K562 (cell line): ENCODE measurements at regions not wholly inside any gene's neighbourhood (a gene's known extent, or its start where the extent isn't known, plus 50 kb on each side); places are given as distances from the start of the nearest gene placed in this dataset.

Experiments
- ATAC-seq: fragments of 200-7000 bp; cut with Tn5 transposase; 3 replicates; pipeline ENCODE4 v1.9.1; 2020; ENCODE audit warnings: moderate library complexity
- BruUV-seq: library from RNA; stranded (reverse); fragments of 400-500 nt; replicated peaks from 2 replicates; lab custom pipeline; 2021; lab: Mats Ljungman, UMichigan
- CTCF ChIA-PET: fragments of 300-600 bp; formaldehyde crosslinking; extraction: SDS; loops from one replicate; lab custom pipeline; 2021; ENCODE audit warnings: low intra/inter-chr PET ratio; lab: Yijun Ruan, JAX
- POLR2A ChIA-PET: fragments of 300-600, 350-650 bp; sonication (Branson Sonifier 250); formaldehyde crosslinking; extraction: SDS; loops from one replicate; lab custom pipeline; 2021; ENCODE audit warnings: antibody characterized with exemption, inconsistent platforms; lab: Yijun Ruan, JAX
- DNase-seq, 4 experiments: peaks; one replicate each; pipeline versions ENCODE4 v3.0.0 to v3.0.0-alpha.2; 2011 to 2018; ENCODE audit warnings: low spot score in 3 of 4, mixed read lengths in 3 of 4; ENCODE audit errors: extremely low read depth in 1 of 4
- FAIRE-seq: peaks from 2 replicates; lab custom pipeline; 2011; peaks lifted over from hg19 to GRCh38; lab: Jason Lieb, UNC
- H2AFZ ChIP-seq: 2 replicates; pipeline ENCODE4 v1.6.0; 2011; ENCODE audit warnings: low read depth, low read length, control low read depth, inconsistent platforms
- H3K27ac ChIP-seq: fragments of 200-600 bp; 3 replicates; pipeline ENCODE4 v1.8.0; 2011; ENCODE audit warnings: low read depth, mild to moderate bottlenecking, control low read depth, inconsistent platforms, low read length, moderate library complexity, mixed read lengths; ENCODE audit errors: extremely low read depth
- H3K27me3 ChIP-seq, 2 experiments: fragments of 300-600 bp in 1 of 2; 2 replicates in 1 of 2; 3 replicates in 1 of 2; pipeline versions ENCODE4 v1.6.0 to v1.8.0; 2011; ENCODE audit warnings: inconsistent platforms in 2 of 2, low read length in 2 of 2, mild to moderate bottlenecking in 1 of 2, mixed read lengths in 1 of 2, moderate library complexity in 1 of 2; ENCODE audit not compliant: control insufficient read depth in 2 of 2, insufficient read depth in 2 of 2
- H3K36me3 ChIP-seq: fragments of 300-600 bp; 3 replicates; pipeline ENCODE4 v1.8.0; 2011; ENCODE audit warnings: mild to moderate bottlenecking, low read length, inconsistent platforms; ENCODE audit not compliant: control insufficient read depth, insufficient read depth
- H3K4me1 ChIP-seq, 2 experiments: fragments of 200-600 bp in 1 of 2; replicated peaks in 1 of 2; 2 replicates in 1 of 2; 3 replicates in 1 of 2; pipeline versions ENCODE4 v1.5.1 to v1.8.0; 2011; ENCODE audit warnings: inconsistent platforms in 2 of 2, low read length in 2 of 2, mild to moderate bottlenecking in 1 of 2, mixed read lengths in 1 of 2, moderate library complexity in 1 of 2; ENCODE audit not compliant: control insufficient read depth in 2 of 2, insufficient read depth in 2 of 2
- H3K4me2 ChIP-seq: 2 replicates; pipeline ENCODE4 v1.6.1; 2011; ENCODE audit warnings: low read length, control low read depth, inconsistent platforms, mixed read lengths; ENCODE audit not compliant: insufficient read depth
- H3K4me3 ChIP-seq: fragments of 200-600 bp; sonication (generic), shearing (Covaris generic); 2 replicates; pipeline ENCODE4 v1.5.1; 2016; ENCODE audit warnings: control low read depth, inconsistent platforms
- H3K79me2 ChIP-seq: fragments of 200-600 bp; 3 replicates; pipeline ENCODE4 v1.8.0; 2011; ENCODE audit warnings: low read length, inconsistent platforms; ENCODE audit not compliant: control insufficient read depth, insufficient read depth
- H3K9ac ChIP-seq, 2 experiments: 2 replicates each; pipeline versions ENCODE4 v1.6.0 to v1.6.1; 2011; ENCODE audit warnings: low read depth in 2 of 2, low read length in 2 of 2, control low read depth in 1 of 2, inconsistent platforms in 1 of 2, mild to moderate bottlenecking in 1 of 2, mixed read lengths in 1 of 2; ENCODE audit not compliant: insufficient read depth in 1 of 2
- H3K9me1 ChIP-seq: one replicate; pipeline ENCODE4 v1.6.0; 2011; ENCODE audit warnings: inconsistent platforms, mild to moderate bottlenecking, low read length, moderate library complexity; ENCODE audit not compliant: control insufficient read depth, insufficient read depth
- H3K9me3 ChIP-seq: replicated peaks from 2 replicates; pipeline ENCODE4 v1.5.1; 2011; ENCODE audit warnings: low read depth, low read length, inconsistent platforms; ENCODE audit not compliant: control insufficient read depth, insufficient read depth
- H4K20me1 ChIP-seq: replicated peaks from 2 replicates; pipeline ENCODE4 v1.6.1; 2011; ENCODE audit warnings: low read length, inconsistent platforms, mixed read lengths; ENCODE audit not compliant: control insufficient read depth, insufficient read depth
- BRF2 ChIP-seq: IDR thresholded peaks from 3 replicates; pipeline ENCODE4 v1.6.1; 2011; ENCODE audit warnings: borderline replicate concordance, mild to moderate bottlenecking; ENCODE audit not compliant: insufficient read length, insufficient read depth
- RREB1 ChIP-seq: fragments of 250-450 bp; sonication (Bioruptor Pico); IDR thresholded peaks from 2 replicates; pipeline ENCODE4 v1.4.0; 2020
- SETDB1 ChIP-seq: IDR thresholded peaks from one replicate; pipeline ENCODE4 v1.6.1; 2012; ENCODE audit warnings: low read length, control low read depth, inconsistent platforms
- SNRNP70 ChIP-seq: fragments of 200-400 bp; formaldehyde crosslinking; optimal IDR thresholded peaks from 2 replicates; pipeline ENCODE3; 2017; ENCODE audit warnings: low read depth, low read length
- WGBS: fragments of 100-300 bp; shearing (Covaris generic); methylation state at CpG from one replicate; pipeline ENCODE4 v1.1.6; 2016; ENCODE audit warnings: low coverage, mixed read lengths; ENCODE audit not compliant: insufficient coverage; ENCODE audit errors: missing lambda C conversion rate; 5-methylcytosine and 5-hydroxymethylcytosine counted together
- in situ Hi-C: fragments of 300-500 bp; cut with MboI; formaldehyde crosslinking; loops from 4 replicates; pipeline ENCODE4 v1.15.0; 2018; ENCODE audit warnings: inconsistent platforms, mixed read lengths
- intact Hi-C: fragments of 100-400 bp; cut with micrococcal nuclease; formaldehyde crosslinking; loops from 2 replicates; pipeline ENCODE4 v1.14.2; 2022

GRCh38 chr1:29523136-29523535 lies 286.8 kb downstream of the PTPRU start:
- DNase-seq, result no peak

More at GRCh38 chr1:29523136-29523535, 286.8 kb downstream of the PTPRU start:
- TF ChIP-seq SNRNP70 (no peak), RREB1 (CRISPR knock-in tag) (no peak), BRF2 (no peak), SETDB1 (no peak)
- Histone ChIP-seq H3K4me3 (no peak overlapping the region), H3K36me3 (no peaks in the 10 kb centered on the region), H2AFZ (no peak overlapping the region), H3K9ac (no peak overlapping the region), H3K27me3 (peaks cover 8 to 34% of the 10 kb centered on the region in 2 experiments; a peak in 3 of 5 replicates), H3K9me1 (no peaks in the 10 kb centered on the region), H3K4me1 (no peaks in the 10 kb centered on the region), H3K79me2 (no peaks in the 10 kb centered on the region), H3K27ac (no peak overlapping the region), H4K20me1 (no peaks in the 10 kb centered on the region), H3K9me3 (no peaks in the 10 kb centered on the region), H3K4me2 (no peak overlapping the region)
- 1% methylated on average over 5 of the region's 5 CpGs for WGBS
- intact Hi-C loops, result no loop called here
- ChIA-PET POLR2A (interaction anchor here (0.8 kb wide), 1 partner anchor 9 kb away, joined by 3 read pairs; no protein-coding TSS in a partner anchor), CTCF (no interaction called here)
- BruUV-seq, result no TSS peak
- in situ Hi-C loops, result no loop called here
- FAIRE-seq (no peak), ATAC-seq (no peak)
